Daoy (cell line): ENCODE measurements at regions not wholly inside any gene's neighbourhood (a gene's known extent, or its start where the extent isn't known, plus 50 kb on each side); places are given as distances from the start of the nearest gene placed in this dataset.
A peak's percentile ranks its signal among the peaks of the same experiment; 100 is the strongest.

Experiments
- DNase-seq: peaks from one replicate; pipeline ENCODE4 v3.0.0-alpha.2; 2015; ENCODE audit warnings: low read depth

GRCh38 chr4:187181054-187181453, 457.4 kb upstream of the FAT1 start:
- DNase-seq: no peak

GRCh38 chr4:187183346-187183745, 459.7 kb upstream of the FAT1 start:
- DNase-seq: peak; percentile 54

- no peak for DNase-seq
Observed at GRCh38 chr4:187183826-187184225, 460.2 kb upstream of the FAT1 start.

- DNase-seq: peak; percentile 3
Observed at GRCh38 chr4:187184508-187184907, 460.9 kb upstream of the FAT1 start.

GRCh38 chr4:187188118-187188517, 464.5 kb upstream of the FAT1 start:
- no peak for DNase-seq

- no peak for DNase-seq
Observed at GRCh38 chr4:187188741-187189140, 465.1 kb upstream of the FAT1 start.

GRCh38 chr4:187190390-187190789, 466.7 kb upstream of the FAT1 start:
- DNase-seq: no peak

- no peak for DNase-seq
Observed at GRCh38 chr4:187191676-187192075, 468.0 kb upstream of the FAT1 start.

- no peak for DNase-seq
Observed at GRCh38 chr4:187192266-187192665, 468.6 kb upstream of the FAT1 start.

GRCh38 chr4:187193141-187193540, 469.5 kb upstream of the FAT1 start:
- no peak for DNase-seq

- DNase-seq: peak; percentile 9
Observed at GRCh38 chr4:187204389-187204918, 480.8 kb upstream of the FAT1 start.

- DNase-seq: no peak
Observed at GRCh38 chr4:187207931-187208330, 484.3 kb upstream of the FAT1 start.

- DNase-seq: no peak
Observed at GRCh38 chr4:187208651-187209050, 485.0 kb upstream of the FAT1 start.

GRCh38 chr4:187209921-187210613, 486.4 kb upstream of the FAT1 start:
- DNase-seq: peak; percentile 55

- no peak for DNase-seq
Observed at GRCh38 chr4:187212446-187213080, 488.9 kb upstream of the FAT1 start.

- DNase-seq: no peak
Observed at GRCh38 chr4:187215438-187215837, 491.8 kb upstream of the FAT1 start.

GRCh38 chr4:187218705-187219245, 495.1 kb upstream of the FAT1 start:
- DNase-seq: no peak

GRCh38 chr4:187224560-187224959, 500.9 kb upstream of the FAT1 start:
- DNase-seq: no peak

GRCh38 chr4:187227907-187228704, 504.4 kb upstream of the FAT1 start:
- no peak for DNase-seq

GRCh38 chr4:187232196-187232595, 508.5 kb upstream of the FAT1 start:
- DNase-seq: no peak

- DNase-seq: no peak
Observed at GRCh38 chr4:187232796-187233195, 509.1 kb upstream of the FAT1 start.

GRCh38 chr4:187235456-187236170, 512.0 kb upstream of the FAT1 start:
- DNase-seq: no peak
